ENCODE measurements at regions not wholly inside any gene's neighbourhood (a gene's known extent, or its start where the extent isn't known, plus 50 kb on each side); places are given as distances from the start of the nearest gene placed in this dataset.
"Not testable (repeated sequence)": the region's sequence is repeated elsewhere in the genome, so short reads cannot be mapped to it uniquely, and the experiment has no call there.

GRCh38 chr2:153420394-153420793 is 58.2 kb downstream of the RPRM start:
- DNase-seq (ENCODE audit: low spot score): no peak

DNA sequence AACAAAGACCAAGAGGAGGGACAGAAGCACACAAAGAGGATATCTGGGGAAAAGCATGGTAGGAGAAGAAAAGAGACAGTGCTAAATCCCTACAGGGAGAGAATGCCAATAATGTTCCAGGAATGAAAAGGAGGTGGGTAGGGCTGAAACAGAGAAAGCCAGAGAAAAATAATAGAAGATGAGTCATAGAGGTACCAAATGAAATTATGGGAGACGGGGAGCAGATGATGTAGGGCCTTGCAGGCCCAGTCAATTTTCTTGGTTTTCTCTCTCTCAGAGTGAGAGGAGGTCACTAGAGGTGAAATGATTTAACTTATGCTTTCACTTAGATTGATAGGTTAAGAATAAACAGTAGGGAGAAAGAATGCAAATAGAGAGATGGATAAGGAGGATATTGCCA is 61.5 kb downstream of the RPRM start:
- no peak for DNase-seq (ENCODE audit: low spot score)

GRCh38 chr2:153416071-153416470 is 62.5 kb downstream of the RPRM start:
- DNase-seq (ENCODE audit: low spot score): no peak

- no peak for DNase-seq (ENCODE audit: low spot score)
Measured at GRCh38 chr2:153408710-153409385, 69.7 kb downstream of the RPRM start.

GRCh38 chr2:153405196-153405595 is 73.4 kb downstream of the RPRM start:
- no peak for DNase-seq (ENCODE audit: low spot score)

GRCh38 chr2:153404792-153405191 is 73.8 kb downstream of the RPRM start:
- DNase-seq (ENCODE audit: low spot score): no peak

GRCh38 chr2:153403940-153404339 is 74.6 kb downstream of the RPRM start:
- DNase-seq (ENCODE audit: low spot score): no peak

- DNase-seq (ENCODE audit: low spot score): not testable (repeated sequence)
Measured at GRCh38 chr2:153403352-153403751, 75.2 kb downstream of the RPRM start.

GRCh38 chr2:153394686-153395085 is 83.9 kb downstream of the RPRM start:
- DNase-seq (ENCODE audit: low spot score): no peak

GRCh38 chr2:153394247-153394646 is 84.3 kb downstream of the RPRM start:
- DNase-seq (ENCODE audit: low spot score): no peak

GRCh38 chr2:153393518-153393917 is 85.0 kb downstream of the RPRM start:
- DNase-seq (ENCODE audit: low spot score): no peak

DNA sequence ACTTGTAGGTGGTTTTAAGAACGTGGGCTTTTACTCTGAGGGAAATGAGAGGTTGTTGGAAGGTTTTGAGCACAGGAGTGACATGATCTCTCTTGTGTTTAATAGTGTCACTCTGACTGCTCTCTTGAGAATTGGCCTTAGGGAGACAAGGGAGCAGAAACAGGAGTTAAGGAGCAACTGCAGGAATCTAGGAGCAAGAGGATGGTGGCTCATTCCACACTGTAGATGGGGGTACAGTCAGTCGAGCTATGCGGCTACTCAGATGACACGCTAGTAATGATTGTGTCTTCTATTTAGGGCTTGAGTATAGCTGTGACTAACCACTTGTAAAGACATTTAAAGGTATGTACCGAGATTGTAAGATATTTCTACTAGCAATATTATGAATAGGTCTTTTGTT is 87.4 kb downstream of the RPRM start:
- no peak for DNase-seq (ENCODE audit: low spot score)

- no peak for DNase-seq (ENCODE audit: low spot score)
Measured at GRCh38 chr2:153388246-153388645, 90.3 kb downstream of the RPRM start.

DNA sequence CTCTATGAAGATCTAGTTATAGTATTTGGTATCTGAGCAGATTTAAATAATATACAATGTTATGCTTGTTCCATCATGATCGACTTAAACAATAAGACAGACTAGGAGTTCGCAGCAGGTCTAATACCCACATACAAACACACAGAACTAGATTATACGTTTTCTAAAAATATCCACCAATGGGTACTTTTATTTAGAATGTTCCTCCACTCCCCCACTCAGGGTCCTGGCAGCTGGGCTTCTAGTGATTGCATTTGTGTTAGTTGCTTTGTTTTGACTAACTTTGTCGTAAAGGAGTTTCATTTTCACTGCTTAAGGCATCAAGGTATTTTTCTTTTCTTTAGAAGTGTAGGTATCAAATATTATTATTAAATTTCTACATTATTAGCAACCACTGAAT is 91.4 kb downstream of the RPRM start:
- no peak for DNase-seq (ENCODE audit: low spot score)

DNA sequence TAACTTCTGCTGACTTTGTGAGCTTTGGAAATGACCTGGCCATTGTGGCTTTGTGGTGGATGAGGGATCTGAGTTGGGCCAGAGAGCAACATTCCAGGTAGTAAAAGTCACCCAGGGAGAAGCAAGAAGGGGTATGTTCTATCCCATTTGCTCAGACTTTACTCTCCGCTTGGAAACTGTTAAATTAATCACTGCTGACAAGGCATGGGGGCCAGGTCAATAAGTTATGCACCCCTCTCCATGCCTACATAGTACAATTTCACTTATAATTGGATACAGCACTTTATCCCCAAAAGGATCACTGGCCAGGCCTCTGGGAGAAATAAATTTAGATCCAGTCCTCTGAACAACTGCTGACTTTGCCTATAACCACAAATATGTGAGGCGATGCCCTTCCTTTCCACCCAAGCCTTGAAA is 92.1 kb downstream of the RPRM start:
- DNase-seq (ENCODE audit: low spot score): no peak

DNA sequence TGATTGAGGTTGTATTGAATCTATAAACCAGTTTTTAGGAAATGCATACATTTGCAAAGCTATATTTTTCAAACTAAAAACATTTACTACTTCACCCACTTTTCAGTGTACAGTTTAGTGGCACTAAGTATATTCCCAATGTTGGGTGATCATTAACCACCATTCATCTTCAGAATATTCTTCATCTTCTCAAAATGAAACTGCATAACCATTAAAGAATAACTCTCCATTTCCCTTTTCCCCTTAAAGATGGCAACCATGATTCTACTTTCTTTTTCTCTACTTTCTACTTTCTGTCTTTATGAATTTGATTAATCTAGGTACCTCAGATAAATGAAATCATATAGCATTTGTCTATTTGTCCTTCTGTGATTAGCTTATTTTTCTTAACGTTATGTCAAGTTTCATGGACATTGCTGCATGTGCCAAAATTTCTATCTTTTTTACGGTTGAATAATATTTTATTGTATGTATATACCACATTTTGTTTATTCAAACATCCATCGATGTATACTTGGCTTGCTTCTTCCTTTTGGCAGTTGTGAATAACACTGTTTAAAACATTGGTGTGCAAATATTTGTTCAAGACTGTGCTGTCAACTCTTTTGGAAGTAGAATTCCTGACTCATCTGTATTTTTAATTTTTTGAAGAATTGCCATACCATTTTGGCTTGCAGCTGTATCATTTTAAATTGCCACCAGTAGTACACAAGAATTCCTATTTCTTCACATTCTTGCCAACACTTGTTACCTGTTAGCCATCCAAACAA is 104.9 kb downstream of the RPRM start:
- DNase-seq (ENCODE audit: low spot score): no peak

DNA sequence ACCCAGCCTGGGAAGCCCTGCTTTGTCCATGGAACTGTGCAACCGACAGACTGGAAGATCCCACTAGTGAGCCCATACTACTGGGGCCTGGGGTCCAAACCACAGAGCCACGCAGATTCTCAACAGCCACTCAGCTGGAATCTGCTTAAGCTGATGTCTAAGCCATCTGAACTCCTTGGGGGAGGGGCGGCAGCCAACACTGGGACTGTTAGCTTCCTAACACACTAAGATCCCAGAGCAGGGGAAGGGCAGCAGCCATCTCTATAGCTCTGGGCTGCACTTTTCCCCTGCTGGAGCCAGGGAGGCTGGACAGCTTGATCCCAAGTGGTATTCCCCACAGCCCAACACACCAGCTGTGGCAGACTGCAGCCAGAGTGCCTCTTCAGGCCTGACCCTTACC is 118.3 kb downstream of the RPRM start:
- DNase-seq (ENCODE audit: low spot score): no peak

DNA sequence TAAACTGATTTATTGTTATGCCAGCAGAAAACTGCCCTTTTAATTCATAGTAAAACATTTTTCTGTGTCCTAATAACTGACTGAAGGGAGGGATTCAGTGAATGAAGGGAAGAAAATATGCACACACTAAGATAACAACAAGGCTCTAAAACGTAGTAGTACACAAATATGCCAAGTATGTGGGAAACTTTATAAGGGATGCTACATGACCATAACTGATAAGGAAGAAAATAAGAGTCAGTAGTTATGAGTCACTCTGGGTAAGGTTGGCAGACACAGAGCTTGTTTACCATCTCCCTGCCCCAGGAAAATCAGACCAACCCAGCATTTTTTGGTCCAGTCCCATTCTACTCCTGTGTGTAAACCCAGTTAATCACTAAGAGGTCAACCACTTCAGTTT is 124.2 kb downstream of the RPRM start:
- no peak for DNase-seq (ENCODE audit: low spot score)

GRCh38 chr2:153349603-153350002 is 129.0 kb downstream of the RPRM start:
- DNase-seq (ENCODE audit: low spot score): no peak

DNA sequence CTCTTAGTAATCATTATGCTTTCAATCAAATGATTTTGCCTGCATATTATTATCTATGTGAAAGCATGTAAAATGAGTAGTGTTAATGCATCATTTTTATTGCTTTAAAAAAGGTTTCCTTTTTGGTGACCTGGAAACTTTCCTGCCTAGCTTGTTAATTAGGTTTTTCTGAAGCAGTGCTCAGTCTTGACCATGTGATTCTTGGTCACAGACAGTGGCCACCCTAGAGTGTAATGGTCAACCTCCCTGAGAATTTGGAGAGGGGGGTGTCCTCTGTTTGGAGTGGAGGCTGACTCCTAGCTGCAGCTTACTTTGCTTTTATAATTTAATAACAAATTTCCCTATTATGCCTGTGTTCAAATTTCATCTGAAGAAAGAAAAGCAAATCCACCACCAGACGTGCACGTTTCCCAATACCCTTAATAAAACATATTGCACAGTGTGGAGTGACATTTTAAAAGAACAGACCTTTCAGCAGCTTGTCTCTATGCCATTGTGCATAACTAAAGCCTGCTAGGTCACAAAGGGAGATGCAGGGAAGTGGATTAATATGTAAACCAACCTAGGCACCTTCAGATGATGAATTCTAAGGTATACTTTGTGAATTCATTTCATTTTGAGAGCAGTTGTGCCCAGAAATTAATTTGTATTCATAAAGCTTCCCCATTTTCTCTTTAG is 130.6 kb downstream of the RPRM start:
- DNase-seq (ENCODE audit: low spot score): no peak

- no peak for DNase-seq (ENCODE audit: low spot score)
Measured at GRCh38 chr2:153320879-153321278, 157.7 kb downstream of the RPRM start.

GRCh38 chr2:153311432-153311831 is 167.1 kb downstream of the RPRM start:
- DNase-seq (ENCODE audit: low spot score): no peak

- DNase-seq (ENCODE audit: low spot score): no peak
Measured at GRCh38 chr2:153308466-153308865, 170.1 kb downstream of the RPRM start.
